Panc1 (cell line): ENCODE measurements at regions not wholly inside any gene's neighbourhood (a gene's known extent, or its start where the extent isn't known, plus 50 kb on each side); places are given as distances from the start of the nearest gene placed in this dataset.
"Not testable (repeated sequence)": the region's sequence is repeated elsewhere in the genome, so short reads cannot be mapped to it uniquely, and the experiment has no call there.

Source experiments
- ATAC-seq: fragments of 200-7000 bp; cut with Tn5 transposase; 2 replicates; pipeline ENCODE4 v1.9.1; 2020; ENCODE audit warnings: mild to moderate bottlenecking, moderate library complexity
- BruUV-seq: library from RNA; stranded (reverse); fragments of 400-500 nt; replicated peaks from 2 replicates; lab custom pipeline; 2021; lab: Mats Ljungman, UMichigan
- CTCF ChIA-PET: fragments of 300-600 bp; sonication (Branson Sonifier 250); formaldehyde crosslinking; loops from one replicate; lab custom pipeline; 2022; ENCODE audit warnings: antibody characterized with exemption; lab: Charles Lee
- POLR2A ChIA-PET: fragments of 300-600 bp; sonication (Branson Sonifier 250); formaldehyde crosslinking; loops from one replicate; lab custom pipeline; 2022; ENCODE audit warnings: antibody characterized with exemption; lab: Charles Lee
- DNase-seq: peaks from one replicate; pipeline ENCODE4 v3.0.0-alpha.2; 2010; ENCODE audit warnings: low read depth, low spot score
- H3K27ac ChIP-seq: 2 replicates; pipeline ENCODE4 v1.5.1; 2011; ENCODE audit warnings: mild to moderate bottlenecking, low read length, inconsistent platforms
- H3K27me3 ChIP-seq: fragments of 200-500 bp; sonication (Bioruptor generic); 2 replicates; pipeline ENCODE4 v1.6.0; 2014; ENCODE audit warnings: low read length, inconsistent platforms; ENCODE audit not compliant: control insufficient read depth, insufficient read depth
- H3K36me3 ChIP-seq: fragments of 200-500 bp; sonication (Bioruptor generic); 2 replicates; pipeline ENCODE4 v1.5.1; 2014; ENCODE audit warnings: inconsistent platforms, mild to moderate bottlenecking, low read length, moderate library complexity; ENCODE audit not compliant: control insufficient read depth, insufficient read depth
- H3K4me1 ChIP-seq: 2 replicates; pipeline ENCODE4 v1.5.1; 2011; ENCODE audit warnings: inconsistent platforms, mild to moderate bottlenecking, low read length, moderate library complexity; ENCODE audit not compliant: control insufficient read depth, insufficient read depth
- H3K4me3 ChIP-seq, 2 experiments: 2 replicates each; pipeline ENCODE4 v1.5.1; 2011 to 2012; ENCODE audit warnings: low read depth in 2 of 2, low read length in 2 of 2, mild to moderate bottlenecking in 2 of 2, inconsistent platforms in 1 of 2, moderate library complexity in 1 of 2
- H3K9me3 ChIP-seq: fragments of 200-500 bp; sonication (Bioruptor generic); 2 replicates; pipeline ENCODE4 v1.5.1; 2014; ENCODE audit warnings: low read depth, mild to moderate bottlenecking, inconsistent platforms, low read length, moderate library complexity; ENCODE audit not compliant: control insufficient read depth, insufficient read depth
- POLR2AphosphoS5 ChIP-seq: IDR thresholded peaks from 2 replicates; pipeline ENCODE4 v1.6.1; 2012; ENCODE audit warnings: mild to moderate bottlenecking, low read depth, low read length, moderate library complexity
- SIN3A ChIP-seq: IDR thresholded peaks from 2 replicates; pipeline ENCODE4 v1.6.1; 2012; ENCODE audit warnings: low read depth, mild to moderate bottlenecking, low read length, moderate library complexity, borderline replicate concordance; ENCODE audit not compliant: insufficient read depth
- TCF7L2 ChIP-seq: IDR thresholded peaks from 2 replicates; pipeline ENCODE4 v1.6.1; 2011; ENCODE audit warnings: mild to moderate bottlenecking, low read depth, low read length, inconsistent platforms
- in situ Hi-C: cut with HindIII; loops from 2 replicates; pipeline ENCODE4 v1.10.0; 2016; ENCODE audit warnings: low sequenced_read_pairs, low pct_unique_long_range_greater_than_20kb
- intact Hi-C: fragments of 100-400 bp; cut with micrococcal nuclease; formaldehyde crosslinking; loops from one replicate; pipeline ENCODE4 v1.10.0; 2022; ENCODE audit not compliant: unreplicated experiment
- TF ChIP-seq, protein P1 (sequence below): fragments of 450-650 bp; IDR thresholded peaks from 2 replicates; pipeline ENCODE4 v1.5.1; 2017; ENCODE audit warnings: mild to moderate bottlenecking
- TF ChIP-seq, protein P2 (sequence below), 2 experiments: IDR thresholded peaks; 2 replicates each; pipeline ENCODE4 v1.6.1; 2011 to 2012; ENCODE audit warnings: low read depth in 2 of 2, control low read depth in 1 of 2, low read length in 1 of 2, mild to moderate bottlenecking in 1 of 2, moderate library complexity in 1 of 2; ENCODE audit not compliant: insufficient read depth in 1 of 2

DNA sequence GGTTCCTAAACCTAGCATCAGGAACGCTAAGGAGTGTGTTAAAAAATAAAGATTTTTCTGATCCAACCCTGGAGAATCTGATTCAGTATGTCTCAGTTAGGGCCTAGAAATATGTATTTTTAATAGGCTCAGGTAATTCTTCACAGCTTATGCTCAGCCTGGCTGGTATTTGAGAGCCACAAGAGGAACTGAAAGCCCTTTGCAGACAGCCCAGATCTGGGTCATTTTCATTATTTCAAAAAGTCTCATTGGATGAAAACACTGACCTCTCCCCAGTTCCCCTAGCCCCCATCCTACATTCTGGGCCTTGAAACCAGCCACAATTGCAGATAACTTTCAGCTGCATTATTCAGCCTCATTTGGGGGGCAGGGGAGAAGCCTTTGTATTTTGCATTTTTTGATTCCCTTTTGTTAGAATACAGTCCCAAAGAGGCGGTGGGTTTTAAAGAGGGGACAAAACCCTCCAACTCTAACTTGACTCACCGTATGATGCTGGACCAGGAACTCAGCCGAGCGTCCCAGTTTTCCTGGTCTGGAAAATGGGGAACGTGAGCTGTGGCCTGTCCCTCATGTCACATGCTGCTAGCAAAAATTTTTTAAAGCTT, 66.0 kb upstream of the LARGE1 start:
- no peak for TF ChIP-seq TCF7L2
- TF ChIP-seq, protein P1, sequence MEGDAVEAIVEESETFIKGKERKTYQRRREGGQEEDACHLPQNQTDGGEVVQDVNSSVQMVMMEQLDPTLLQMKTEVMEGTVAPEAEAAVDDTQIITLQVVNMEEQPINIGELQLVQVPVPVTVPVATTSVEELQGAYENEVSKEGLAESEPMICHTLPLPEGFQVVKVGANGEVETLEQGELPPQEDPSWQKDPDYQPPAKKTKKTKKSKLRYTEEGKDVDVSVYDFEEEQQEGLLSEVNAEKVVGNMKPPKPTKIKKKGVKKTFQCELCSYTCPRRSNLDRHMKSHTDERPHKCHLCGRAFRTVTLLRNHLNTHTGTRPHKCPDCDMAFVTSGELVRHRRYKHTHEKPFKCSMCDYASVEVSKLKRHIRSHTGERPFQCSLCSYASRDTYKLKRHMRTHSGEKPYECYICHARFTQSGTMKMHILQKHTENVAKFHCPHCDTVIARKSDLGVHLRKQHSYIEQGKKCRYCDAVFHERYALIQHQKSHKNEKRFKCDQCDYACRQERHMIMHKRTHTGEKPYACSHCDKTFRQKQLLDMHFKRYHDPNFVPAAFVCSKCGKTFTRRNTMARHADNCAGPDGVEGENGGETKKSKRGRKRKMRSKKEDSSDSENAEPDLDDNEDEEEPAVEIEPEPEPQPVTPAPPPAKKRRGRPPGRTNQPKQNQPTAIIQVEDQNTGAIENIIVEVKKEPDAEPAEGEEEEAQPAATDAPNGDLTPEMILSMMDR = no peak
- TF ChIP-seq SIN3A = no peak

DNA sequence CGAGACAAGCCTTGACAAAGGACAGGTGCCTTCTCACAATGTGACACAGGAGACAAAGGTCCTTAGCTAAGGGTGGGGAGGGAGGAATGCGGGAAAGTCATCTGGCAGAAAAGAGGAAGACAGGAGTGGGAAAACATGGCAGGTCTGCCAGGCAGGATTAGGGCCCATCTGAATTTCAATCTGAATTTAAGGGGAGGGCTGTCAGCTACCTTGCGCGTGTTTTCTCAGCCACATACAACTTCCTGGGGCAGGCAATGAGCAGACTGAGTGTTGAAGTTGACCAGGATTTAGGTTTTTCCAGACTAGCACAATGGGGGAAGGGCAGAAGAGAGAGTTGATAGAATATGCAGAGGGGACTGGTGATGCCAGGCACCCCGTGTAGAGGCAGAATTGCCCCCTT, 66.7 kb upstream of the LARGE1 start:
- ATAC-seq = no peak
- BruUV-seq = no TSS peak
- in situ Hi-C loops = no loop called here
- no peaks in the 10 kb centered on the region for H3K4me1 ChIP-seq
- POLR2A ChIA-PET = no interaction called here
- no peak overlapping the region for H3K4me3 ChIP-seq
- intact Hi-C loops = no loop called here
- DNase-seq = no peak
- no peak for TF ChIP-seq SIN3A
- no peak for TF ChIP-seq POLR2AphosphoS5
- TF ChIP-seq, protein P2, sequence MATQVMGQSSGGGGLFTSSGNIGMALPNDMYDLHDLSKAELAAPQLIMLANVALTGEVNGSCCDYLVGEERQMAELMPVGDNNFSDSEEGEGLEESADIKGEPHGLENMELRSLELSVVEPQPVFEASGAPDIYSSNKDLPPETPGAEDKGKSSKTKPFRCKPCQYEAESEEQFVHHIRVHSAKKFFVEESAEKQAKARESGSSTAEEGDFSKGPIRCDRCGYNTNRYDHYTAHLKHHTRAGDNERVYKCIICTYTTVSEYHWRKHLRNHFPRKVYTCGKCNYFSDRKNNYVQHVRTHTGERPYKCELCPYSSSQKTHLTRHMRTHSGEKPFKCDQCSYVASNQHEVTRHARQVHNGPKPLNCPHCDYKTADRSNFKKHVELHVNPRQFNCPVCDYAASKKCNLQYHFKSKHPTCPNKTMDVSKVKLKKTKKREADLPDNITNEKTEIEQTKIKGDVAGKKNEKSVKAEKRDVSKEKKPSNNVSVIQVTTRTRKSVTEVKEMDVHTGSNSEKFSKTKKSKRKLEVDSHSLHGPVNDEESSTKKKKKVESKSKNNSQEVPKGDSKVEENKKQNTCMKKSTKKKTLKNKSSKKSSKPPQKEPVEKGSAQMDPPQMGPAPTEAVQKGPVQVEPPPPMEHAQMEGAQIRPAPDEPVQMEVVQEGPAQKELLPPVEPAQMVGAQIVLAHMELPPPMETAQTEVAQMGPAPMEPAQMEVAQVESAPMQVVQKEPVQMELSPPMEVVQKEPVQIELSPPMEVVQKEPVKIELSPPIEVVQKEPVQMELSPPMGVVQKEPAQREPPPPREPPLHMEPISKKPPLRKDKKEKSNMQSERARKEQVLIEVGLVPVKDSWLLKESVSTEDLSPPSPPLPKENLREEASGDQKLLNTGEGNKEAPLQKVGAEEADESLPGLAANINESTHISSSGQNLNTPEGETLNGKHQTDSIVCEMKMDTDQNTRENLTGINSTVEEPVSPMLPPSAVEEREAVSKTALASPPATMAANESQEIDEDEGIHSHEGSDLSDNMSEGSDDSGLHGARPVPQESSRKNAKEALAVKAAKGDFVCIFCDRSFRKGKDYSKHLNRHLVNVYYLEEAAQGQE (IDR thresholded peaks at IDR 0.05; ENCODE audit: insufficient read depth in 1 of 2, low read depth in 2 of 2, low read length in 1 of 2) = no peak
- TF ChIP-seq TCF7L2 = no peak
- TF ChIP-seq, protein P1 = no peak
- CTCF ChIA-PET = no interaction called here
- no peaks in the 10 kb centered on the region for H3K9me3 ChIP-seq
- no peak overlapping the region for H3K27ac ChIP-seq
- H3K36me3 ChIP-seq = no peaks in the 10 kb centered on the region
- H3K27me3 ChIP-seq = no peaks in the 10 kb centered on the region

More for the DNA sequence above, 66.0 kb upstream of the LARGE1 start:
- H3K4me3 ChIP-seq = no peak overlapping the region
- CTCF ChIA-PET = no interaction called here
- DNase-seq (no peak), ATAC-seq (no peak)
- in situ Hi-C loops (no loop called here), intact Hi-C loops (no loop called here)
- H3K36me3 ChIP-seq = no peaks in the 10 kb centered on the region
- H3K4me1 ChIP-seq = no peaks in the 10 kb centered on the region
- BruUV-seq = no TSS peak
- POLR2A ChIA-PET = no interaction called here
- H3K27me3 ChIP-seq = no peaks in the 10 kb centered on the region
- no peaks in the 10 kb centered on the region for H3K9me3 ChIP-seq
- H3K27ac ChIP-seq = no peak overlapping the region

DNA sequence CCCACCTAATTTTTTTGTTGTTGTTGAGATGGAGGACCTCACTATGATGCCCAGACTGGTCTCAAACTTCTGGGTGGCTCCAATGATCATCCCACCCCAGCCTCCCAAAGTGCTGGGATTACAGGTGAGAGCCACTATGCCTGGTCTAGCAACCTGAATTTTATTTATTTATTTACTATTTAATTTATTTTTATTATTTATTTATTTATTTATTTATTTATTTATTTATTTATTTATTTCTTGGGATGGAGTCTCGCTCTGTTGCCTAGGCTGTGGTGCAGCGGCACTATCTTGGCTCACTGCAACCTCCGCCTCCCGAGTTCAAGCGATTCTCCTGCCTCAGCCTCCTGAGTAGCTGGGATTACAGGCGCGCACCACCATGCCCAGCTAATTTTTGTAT, 69.0 kb upstream of the LARGE1 start:
- CTCF ChIA-PET = not testable (repeated sequence)

More for the DNA sequence above, 69.0 kb upstream of the LARGE1 start:
- H3K9me3 ChIP-seq, intact Hi-C loops, in situ Hi-C loops, H3K4me3 ChIP-seq, H3K36me3 ChIP-seq, H3K27ac ChIP-seq, H3K27me3 ChIP-seq, H3K4me1 ChIP-seq, POLR2A ChIA-PET, DNase-seq, BruUV-seq, ATAC-seq: not testable (repeated sequence)
